ENCODE measurements at regions not wholly inside any gene's neighbourhood (a gene's known extent, or its start where the extent isn't known, plus 50 kb on each side); places are given as distances from the start of the nearest gene placed in this dataset.
"Not testable (repeated sequence)": the region's sequence is repeated elsewhere in the genome, so short reads cannot be mapped to it uniquely, and the experiment has no call there.

DNA sequence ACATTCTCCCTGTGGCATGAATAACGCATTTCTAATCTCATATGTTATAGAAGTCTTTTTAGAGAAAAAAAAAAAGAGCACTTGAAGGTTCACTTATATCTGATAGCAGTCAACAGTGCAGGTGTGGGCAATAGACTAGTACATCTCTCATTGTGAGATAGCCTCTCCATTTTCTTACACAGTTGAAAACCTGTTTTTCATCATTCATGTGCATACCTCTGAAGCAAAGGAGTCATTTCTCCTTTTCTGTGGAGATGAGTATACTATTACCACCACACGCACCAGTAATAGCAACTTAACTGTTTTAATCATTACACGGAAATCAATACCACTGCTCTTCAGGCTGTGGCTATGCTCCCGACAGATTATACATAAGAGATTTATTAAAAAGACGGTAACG lies 1653.3 kb upstream of the TMEFF2 start:
- Histone ChIP-seq H3K4me1 (no peaks in the 10 kb centered on the region), H3K36me3 (no peaks in the 10 kb centered on the region), H3K9me3 (replicated peaks in 1 of 11) (no peaks in the 10 kb centered on the region), H3K27me3 (no peaks in the 10 kb centered on the region), H3K4me3 (no peak overlapping the region), H3K9ac (no peak overlapping the region), H4K20me1 (no peaks in the 10 kb centered on the region), H3K27ac (no peak overlapping the region), H3K4me2 (no peak overlapping the region)
- no peak for TF ChIP-seq Cebpa-rat (IDR thresholded peaks at IDR 0.05)

- Histone ChIP-seq H3K27me3 (no peaks in the 10 kb centered on the region), H4K20me1 (no peaks in the 10 kb centered on the region), H3K4me1 (no peaks in the 10 kb centered on the region), H3K4me2 (no peak overlapping the region), H3K27ac (no peak overlapping the region), H3K36me3 (no peaks in the 10 kb centered on the region), H3K4me3 (no peak overlapping the region), H3K9ac (no peak overlapping the region), H3K9me3 (replicated peaks in 1 of 11) (no peaks in the 10 kb centered on the region)
- no peak for TF ChIP-seq Cebpa-rat (IDR thresholded peaks at IDR 0.05)
Measured at GRCh38 chr2:193847130-193847529, 1652.4 kb upstream of the TMEFF2 start.

GRCh38 chr2:193845604-193846003 lies 1650.9 kb upstream of the TMEFF2 start:
- Histone ChIP-seq H3K36me3 (no peaks in the 10 kb centered on the region), H3K4me3 (no peak overlapping the region), H3K4me1 (no peaks in the 10 kb centered on the region), H3K4me2 (no peak overlapping the region), H4K20me1 (no peaks in the 10 kb centered on the region), H3K27me3 (no peaks in the 10 kb centered on the region), H3K9me3 (replicated peaks in 1 of 11) (no peaks in the 10 kb centered on the region), H3K9ac (no peak overlapping the region), H3K27ac (no peak overlapping the region)
- TF ChIP-seq Cebpa-rat (IDR thresholded peaks at IDR 0.05), result no peak

DNA sequence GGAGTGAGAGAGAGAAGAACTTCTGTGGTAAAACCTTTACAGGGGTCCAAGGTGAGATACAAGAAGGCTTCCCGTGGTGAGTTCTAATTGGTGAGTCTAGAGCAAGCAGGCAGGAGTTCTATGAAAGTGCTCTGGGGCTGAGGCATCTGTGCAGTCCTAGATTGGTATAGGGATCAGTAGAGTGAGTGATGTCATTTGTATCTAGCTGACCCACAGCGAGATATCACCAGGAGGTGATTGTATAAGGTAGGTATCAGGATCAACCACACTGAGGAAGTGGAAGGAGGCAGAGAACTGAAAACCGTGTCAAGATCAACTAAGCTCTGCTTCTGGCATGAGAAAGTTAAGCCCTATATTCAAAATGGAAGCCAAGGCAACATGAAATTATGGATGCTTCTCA lies 1648.9 kb upstream of the TMEFF2 start:
- Histone ChIP-seq H4K20me1 (no peaks in the 10 kb centered on the region), H3K9me3 (replicated peaks in 1 of 11) (no peaks in the 10 kb centered on the region), H3K4me1 (no peaks in the 10 kb centered on the region), H3K4me3 (no peak overlapping the region), H3K4me2 (no peak overlapping the region), H3K9ac (no peak overlapping the region), H3K27me3 (no peaks in the 10 kb centered on the region), H3K36me3 (no peaks in the 10 kb centered on the region), H3K27ac (no peak overlapping the region)
- TF ChIP-seq Cebpa-rat (IDR thresholded peaks at IDR 0.05), result no peak

DNA sequence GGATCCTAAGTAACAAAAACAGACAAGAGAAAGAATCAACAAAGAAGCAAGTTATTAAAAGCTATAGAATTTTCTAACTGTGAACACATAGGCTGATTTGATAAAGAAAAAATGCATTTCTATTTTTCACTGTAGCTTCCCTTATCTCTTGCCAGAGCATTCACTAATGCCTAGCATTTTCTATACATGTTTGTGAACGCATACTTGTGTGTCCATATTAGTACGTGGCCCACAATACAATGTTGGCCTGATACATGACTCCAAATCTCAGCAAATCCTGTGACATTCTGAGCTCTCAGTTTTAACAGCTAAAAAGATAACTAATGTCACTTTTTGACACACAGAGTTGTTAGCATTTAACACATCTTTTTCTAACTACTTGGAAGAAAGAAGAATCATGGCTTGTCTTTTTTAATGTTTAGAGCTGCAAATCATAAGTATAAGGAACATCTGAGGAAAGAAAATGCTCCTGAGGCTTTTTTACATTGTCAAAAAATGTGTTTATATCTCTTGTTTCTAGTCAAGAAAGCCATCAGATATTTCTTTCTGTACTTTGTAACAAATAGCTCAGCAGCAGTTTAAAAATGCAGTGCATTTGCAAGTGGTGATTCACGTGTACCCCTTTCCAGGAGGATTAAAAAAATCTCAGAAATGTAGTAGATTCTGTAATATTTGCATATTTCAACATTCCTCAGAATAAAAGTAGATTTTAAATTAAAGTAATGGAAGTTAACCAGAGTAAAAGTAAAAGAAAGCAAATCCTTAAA lies 1646.8 kb upstream of the TMEFF2 start:
- TF ChIP-seq Cebpa-rat (IDR thresholded peaks at IDR 0.05), result no peak
- H3K4me3 ChIP-seq, result no peak overlapping the region
- no peak overlapping the region for H3K4me2 ChIP-seq
- peaks cover 0 to 2% (median 0%) of the 10 kb centered on the region in 11 experiments; a peak in 2 of 22 replicates for H3K9me3 ChIP-seq (replicated peaks in 1 of 11)
- no peaks in the 10 kb centered on the region for H3K36me3 ChIP-seq
- H3K4me1 ChIP-seq, result no peaks in the 10 kb centered on the region
- H4K20me1 ChIP-seq, result no peaks in the 10 kb centered on the region
- no peak overlapping the region for H3K9ac ChIP-seq
- no peaks in the 10 kb centered on the region for H3K27me3 ChIP-seq
- no peak overlapping the region for H3K27ac ChIP-seq

GRCh38 chr2:193837111-193837738 lies 1642.5 kb upstream of the TMEFF2 start:
- H3K4me1 ChIP-seq, result no peaks in the 10 kb centered on the region
- no peaks in the 10 kb centered on the region for H3K27me3 ChIP-seq
- no peak overlapping the region for H3K27ac ChIP-seq
- no peaks in the 10 kb centered on the region for H3K36me3 ChIP-seq
- no peak overlapping the region for H3K9ac ChIP-seq
- no peak overlapping the region for H3K4me3 ChIP-seq
- H3K9me3 ChIP-seq (replicated peaks in 1 of 11), result peaks cover 0 to 17% (median 5%) of the 10 kb centered on the region in 11 experiments; a peak in 4 of 22 replicates
- H4K20me1 ChIP-seq, result no peaks in the 10 kb centered on the region
- H3K4me2 ChIP-seq, result no peak overlapping the region
- TF ChIP-seq Cebpa-rat (IDR thresholded peaks at IDR 0.05), result no peak

DNA sequence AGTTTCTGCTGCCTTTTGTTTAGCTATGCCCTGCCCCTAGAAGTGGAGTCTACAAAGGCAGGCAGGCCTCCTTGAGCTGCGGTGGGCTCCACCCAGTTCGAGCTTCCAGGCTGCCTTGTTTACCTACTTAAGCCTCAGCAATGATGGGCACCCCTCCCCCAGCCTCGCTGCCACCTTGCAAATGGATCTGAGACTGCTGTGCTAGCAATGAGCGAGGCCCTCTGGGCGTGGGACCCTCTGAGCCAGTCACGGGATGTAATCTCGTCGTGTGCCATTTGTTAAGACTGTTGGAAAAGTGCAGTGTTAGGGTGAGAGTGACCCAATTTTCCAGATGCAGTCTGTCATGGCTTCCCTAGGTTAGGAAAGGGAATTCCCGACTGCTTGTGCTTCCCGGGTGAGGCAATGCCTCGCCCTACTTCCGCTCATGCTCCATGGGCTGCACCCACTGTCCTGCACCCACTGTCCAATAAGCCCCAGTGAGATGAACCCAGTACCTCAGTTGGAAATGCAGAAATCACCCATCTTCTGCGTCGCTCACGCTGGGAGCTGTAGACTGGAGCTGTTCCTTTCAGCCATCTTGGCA lies 1641.8 kb upstream of the TMEFF2 start:
- not testable (repeated sequence) for H3K27me3 ChIP-seq, H3K36me3 ChIP-seq, H3K4me3 ChIP-seq, H3K27ac ChIP-seq, H4K20me1 ChIP-seq, H3K4me2 ChIP-seq, H3K4me1 ChIP-seq, H3K9ac ChIP-seq
- H3K9me3 ChIP-seq (replicated peaks in 1 of 11), result peaks cover 0 to 17% (median 5%) of the 10 kb centered on the region in 11 experiments; a peak in 4 of 22 replicates

GRCh38 chr2:193833895-193834294 lies 1639.2 kb upstream of the TMEFF2 start:
- not testable (repeated sequence) for H3K27ac ChIP-seq, H3K36me3 ChIP-seq
- H3K9me3 ChIP-seq (replicated peaks in 1 of 11), result peaks cover 0 to 17% (median 5%) of the 10 kb centered on the region in 11 experiments; a peak in 4 of 22 replicates

GRCh38 chr2:193824474-193824873 lies 1629.7 kb upstream of the TMEFF2 start:
- H3K9ac ChIP-seq, result no peak overlapping the region
- no peak overlapping the region for H3K4me2 ChIP-seq
- H3K36me3 ChIP-seq, result no peaks in the 10 kb centered on the region
- no peaks in the 10 kb centered on the region for H3K27me3 ChIP-seq
- H3K4me1 ChIP-seq, result no peaks in the 10 kb centered on the region
- no peak overlapping the region for H3K27ac ChIP-seq
- no peak for TF ChIP-seq Cebpa-rat (IDR thresholded peaks at IDR 0.05)
- H3K4me3 ChIP-seq, result no peak overlapping the region
- H4K20me1 ChIP-seq, result no peaks in the 10 kb centered on the region
- H3K9me3 ChIP-seq (replicated peaks in 1 of 11), result peaks cover 2 to 7% (median 7%) of the 10 kb centered on the region in 11 experiments; a peak in 21 of 22 replicates

More at GRCh38 chr2:193833895-193834294, 1639.2 kb upstream of the TMEFF2 start:
- not testable (repeated sequence) for H4K20me1 ChIP-seq, H3K4me1 ChIP-seq, H3K9ac ChIP-seq, H3K4me2 ChIP-seq, H3K27me3 ChIP-seq, H3K4me3 ChIP-seq
